ENCODE measurements at regions not wholly inside any gene's neighbourhood (a gene's known extent, or its start where the extent isn't known, plus 50 kb on each side); places are given as distances from the start of the nearest gene placed in this dataset.

DNA sequence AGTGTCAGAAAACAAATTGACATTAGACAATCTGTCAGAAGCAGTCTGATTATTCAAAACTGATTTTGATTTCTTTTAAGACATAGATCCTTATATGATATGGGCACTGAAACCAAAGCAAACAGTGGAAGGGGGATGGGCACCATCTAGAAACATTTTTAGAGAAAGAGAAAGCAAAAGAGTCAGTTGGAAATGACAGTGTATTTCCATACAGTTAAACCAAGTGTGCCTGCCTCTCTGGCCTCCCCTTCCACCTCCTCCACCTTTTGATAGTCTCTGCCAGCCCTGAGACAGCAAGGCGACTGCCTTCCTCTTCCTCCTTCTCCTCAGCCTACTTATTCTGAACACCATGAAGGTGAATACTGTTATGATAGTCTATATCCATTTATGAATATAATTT, 949.7 kb downstream of the AMY1C start:
- TF ChIP-seq POLR2AphosphoS5 (IDR thresholded peaks at IDR 0.05) (no peak), POLR2A (IDR thresholded peaks at IDR 0.05) (no peak)
- TF ChIP-seq, protein P1, sequence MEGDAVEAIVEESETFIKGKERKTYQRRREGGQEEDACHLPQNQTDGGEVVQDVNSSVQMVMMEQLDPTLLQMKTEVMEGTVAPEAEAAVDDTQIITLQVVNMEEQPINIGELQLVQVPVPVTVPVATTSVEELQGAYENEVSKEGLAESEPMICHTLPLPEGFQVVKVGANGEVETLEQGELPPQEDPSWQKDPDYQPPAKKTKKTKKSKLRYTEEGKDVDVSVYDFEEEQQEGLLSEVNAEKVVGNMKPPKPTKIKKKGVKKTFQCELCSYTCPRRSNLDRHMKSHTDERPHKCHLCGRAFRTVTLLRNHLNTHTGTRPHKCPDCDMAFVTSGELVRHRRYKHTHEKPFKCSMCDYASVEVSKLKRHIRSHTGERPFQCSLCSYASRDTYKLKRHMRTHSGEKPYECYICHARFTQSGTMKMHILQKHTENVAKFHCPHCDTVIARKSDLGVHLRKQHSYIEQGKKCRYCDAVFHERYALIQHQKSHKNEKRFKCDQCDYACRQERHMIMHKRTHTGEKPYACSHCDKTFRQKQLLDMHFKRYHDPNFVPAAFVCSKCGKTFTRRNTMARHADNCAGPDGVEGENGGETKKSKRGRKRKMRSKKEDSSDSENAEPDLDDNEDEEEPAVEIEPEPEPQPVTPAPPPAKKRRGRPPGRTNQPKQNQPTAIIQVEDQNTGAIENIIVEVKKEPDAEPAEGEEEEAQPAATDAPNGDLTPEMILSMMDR (IDR thresholded peaks at IDR 0.05), result no peak
